ENCODE measurements at regions not wholly inside any gene's neighbourhood (a gene's known extent, or its start where the extent isn't known, plus 50 kb on each side); places are given as distances from the start of the nearest gene placed in this dataset.
"Not testable (repeated sequence)": the region's sequence is repeated elsewhere in the genome, so short reads cannot be mapped to it uniquely, and the experiment has no call there.

DNA sequence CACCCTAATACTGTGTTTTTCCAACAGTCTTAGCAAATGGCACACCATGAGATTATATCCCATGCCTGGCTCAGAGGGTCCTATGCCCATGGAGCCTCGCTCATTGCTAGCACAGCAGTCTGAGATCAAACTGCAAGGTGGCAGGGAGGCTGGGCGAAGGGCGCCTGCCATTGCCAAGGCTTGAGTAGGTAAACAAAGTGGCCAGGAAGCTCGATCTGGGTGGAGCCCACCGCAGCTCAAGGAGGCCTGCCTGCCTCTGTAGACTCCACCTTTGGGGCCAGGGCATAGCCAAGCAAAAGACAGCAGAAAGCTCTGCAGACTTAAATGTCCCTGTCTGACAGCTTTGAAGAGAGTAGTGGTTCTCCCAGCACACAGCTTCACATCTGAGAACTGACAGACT is 188.2 kb upstream of the ADGRL3 start:
- H3K36me3 ChIP-seq (ENCODE audit: control insufficient read depth, insufficient read depth, low read length); H3K27me3 ChIP-seq (ENCODE audit: control insufficient read depth, insufficient read depth, low read length); H3K9me3 ChIP-seq (ENCODE audit: control insufficient read depth, insufficient read depth, low read length); DNase-seq (ENCODE audit: low read depth, low spot score); H3K27ac ChIP-seq (ENCODE audit: low read length); H3K4me1 ChIP-seq (ENCODE audit: control insufficient read depth, insufficient read depth, low read length); H3K4me3 ChIP-seq (ENCODE audit: low read length): not testable (repeated sequence)
- no CpG with 5 or more reads among the region's 5 CpGs for WGBS (ENCODE audit: insufficient coverage, insufficient read length)

DNA sequence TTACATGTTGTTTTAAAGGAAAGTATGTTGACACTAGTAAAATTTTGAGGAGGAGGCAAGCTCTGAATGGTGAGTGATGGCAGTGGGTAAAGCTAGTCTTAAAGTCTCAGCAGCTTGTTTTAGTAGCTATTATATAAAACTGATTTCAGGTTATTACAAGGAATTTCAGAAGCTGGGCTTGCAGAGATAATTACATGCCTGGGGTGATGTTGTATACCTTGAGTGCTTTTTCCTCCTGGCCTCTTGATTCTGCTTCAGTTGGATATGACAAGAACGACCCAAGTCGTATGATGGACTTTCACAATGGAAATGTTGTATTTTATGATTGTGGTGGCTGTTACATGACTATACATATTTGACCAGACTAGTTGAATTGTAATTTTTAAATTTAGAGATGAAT is 175.5 kb upstream of the ADGRL3 start:
- H3K36me3 ChIP-seq (ENCODE audit: control insufficient read depth, insufficient read depth, low read length) = no peaks in the 10 kb centered on the region
- H3K27me3 ChIP-seq (ENCODE audit: control insufficient read depth, insufficient read depth, low read length) = no peaks in the 10 kb centered on the region
- no peak for DNase-seq (ENCODE audit: low read depth, low spot score)
- no peaks in the 10 kb centered on the region for H3K4me1 ChIP-seq (ENCODE audit: control insufficient read depth, insufficient read depth, low read length)
- H3K9me3 ChIP-seq (ENCODE audit: control insufficient read depth, insufficient read depth, low read length) = no peaks in the 10 kb centered on the region
- H3K27ac ChIP-seq (ENCODE audit: low read length) = no peak overlapping the region
- H3K4me3 ChIP-seq (ENCODE audit: low read length) = no peak overlapping the region
- no CpG with 5 or more reads among the region's 2 CpGs for WGBS (ENCODE audit: insufficient coverage, insufficient read length)

DNA sequence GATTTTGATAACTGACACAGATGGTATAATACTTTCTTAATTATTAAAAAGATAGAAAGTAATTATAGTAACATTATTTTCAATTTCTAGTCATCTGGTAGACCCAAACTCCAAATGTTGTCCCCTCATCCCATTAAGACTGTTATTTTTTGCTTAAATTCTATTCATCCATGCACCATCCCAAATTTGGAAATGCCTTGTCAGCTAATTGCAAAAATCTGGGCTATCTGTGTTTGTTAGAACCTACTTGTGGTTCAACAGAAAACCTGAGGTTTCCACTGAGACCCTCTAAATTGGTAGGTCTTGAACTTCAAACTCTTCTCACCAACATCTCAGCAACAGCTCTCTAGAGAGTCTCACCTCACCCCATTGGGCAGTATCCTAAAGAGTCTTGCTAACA is 172.2 kb upstream of the ADGRL3 start:
- Histone ChIP-seq H3K4me3 (ENCODE audit: low read length) (no peak overlapping the region), H3K36me3 (ENCODE audit: control insufficient read depth, insufficient read depth, low read length) (no peaks in the 10 kb centered on the region), H3K27ac (ENCODE audit: low read length) (no peak overlapping the region), H3K27me3 (ENCODE audit: control insufficient read depth, insufficient read depth, low read length) (no peaks in the 10 kb centered on the region), H3K9me3 (ENCODE audit: control insufficient read depth, insufficient read depth, low read length) (no peaks in the 10 kb centered on the region), H3K4me1 (ENCODE audit: control insufficient read depth, insufficient read depth, low read length) (no peaks in the 10 kb centered on the region)
- no peak for DNase-seq (ENCODE audit: low read depth, low spot score)

DNA sequence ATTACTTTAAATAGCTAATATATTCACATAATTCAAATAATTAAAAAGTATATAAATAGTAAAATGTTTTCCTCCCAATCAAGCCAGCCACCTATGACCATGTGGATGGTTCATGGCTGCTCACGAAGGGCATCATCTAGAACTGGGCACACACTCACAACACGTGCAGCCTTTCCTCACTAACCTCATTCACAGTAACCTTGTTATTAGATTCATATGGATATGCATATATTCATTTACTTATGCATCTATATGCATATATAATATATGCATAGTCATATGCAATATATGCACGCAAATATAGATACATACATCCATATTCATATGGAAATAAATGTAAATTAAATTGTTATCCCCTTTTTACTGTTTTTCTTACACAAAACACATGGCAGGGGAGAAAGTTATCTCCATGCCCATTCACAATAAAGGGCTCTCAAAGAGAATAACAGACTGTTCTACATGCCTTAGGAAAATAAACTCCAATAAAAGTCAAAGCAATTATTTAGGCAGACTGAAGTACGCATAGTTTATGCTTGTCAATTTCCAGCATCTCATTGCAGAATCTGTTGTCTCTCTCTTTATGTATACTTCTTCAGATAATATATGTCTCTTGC is 163.9 kb upstream of the ADGRL3 start:
- DNase-seq (ENCODE audit: low read depth, low spot score) = no peak
- no peaks in the 10 kb centered on the region for H3K4me1 ChIP-seq (ENCODE audit: control insufficient read depth, insufficient read depth, low read length)
- no peak overlapping the region for H3K4me3 ChIP-seq (ENCODE audit: low read length)
- no CpG with 5 or more reads among the region's 4 CpGs for WGBS (ENCODE audit: insufficient coverage, insufficient read length)
- H3K27me3 ChIP-seq (ENCODE audit: control insufficient read depth, insufficient read depth, low read length) = no peaks in the 10 kb centered on the region
- H3K27ac ChIP-seq (ENCODE audit: low read length) = no peak overlapping the region
- no peaks in the 10 kb centered on the region for H3K36me3 ChIP-seq (ENCODE audit: control insufficient read depth, insufficient read depth, low read length)
- H3K9me3 ChIP-seq (ENCODE audit: control insufficient read depth, insufficient read depth, low read length) = no peaks in the 10 kb centered on the region

DNA sequence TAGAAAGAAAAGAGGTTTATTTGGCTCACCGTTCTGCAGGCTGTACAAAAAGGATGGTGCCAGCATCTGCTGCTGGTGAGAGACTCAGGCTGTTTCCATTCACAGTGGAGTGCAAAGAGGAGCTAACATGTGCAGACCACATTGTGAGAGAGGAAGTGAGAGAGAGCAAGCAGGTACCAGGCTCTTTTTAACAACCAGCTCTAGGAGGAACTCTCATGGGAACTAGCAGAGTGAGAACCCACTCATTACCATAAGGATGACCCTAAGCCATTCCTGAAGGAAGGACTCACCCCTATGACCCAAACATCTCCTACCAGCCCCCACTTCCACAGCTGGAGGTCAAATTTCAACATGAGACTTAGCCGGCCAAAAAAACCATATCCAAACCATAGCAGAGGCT is 158.6 kb upstream of the ADGRL3 start:
- Histone ChIP-seq H3K4me3 (ENCODE audit: low read length) (no peak overlapping the region), H3K4me1 (ENCODE audit: control insufficient read depth, insufficient read depth, low read length) (no peaks in the 10 kb centered on the region), H3K27ac (ENCODE audit: low read length) (no peak overlapping the region), H3K9me3 (ENCODE audit: control insufficient read depth, insufficient read depth, low read length) (no peaks in the 10 kb centered on the region), H3K27me3 (ENCODE audit: control insufficient read depth, insufficient read depth, low read length) (no peaks in the 10 kb centered on the region), H3K36me3 (ENCODE audit: control insufficient read depth, insufficient read depth, low read length) (no peaks in the 10 kb centered on the region)
- no peak for DNase-seq (ENCODE audit: low read depth, low spot score)
- no CpG with 5 or more reads among the region's 2 CpGs for WGBS (ENCODE audit: insufficient coverage, insufficient read length)

DNA sequence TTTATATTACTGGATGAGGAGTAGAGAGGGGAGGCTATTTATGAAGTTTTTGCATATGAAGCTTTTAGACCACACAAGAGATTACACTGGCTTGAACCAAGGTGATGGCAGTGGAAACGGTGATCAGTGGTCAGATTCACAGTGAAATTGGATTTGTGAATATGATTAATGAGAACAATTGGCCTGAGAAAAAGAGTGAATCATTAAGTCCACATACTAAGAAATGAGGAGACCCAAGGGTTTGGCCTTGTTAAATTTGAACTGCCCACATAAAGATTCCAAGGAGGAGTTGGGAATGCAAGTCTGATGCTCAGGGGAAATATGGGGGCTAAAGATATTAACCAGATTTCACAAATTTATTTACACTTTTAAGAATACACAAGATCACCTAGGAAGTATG is 155.3 kb upstream of the ADGRL3 start:
- Histone ChIP-seq H3K36me3 (ENCODE audit: control insufficient read depth, insufficient read depth, low read length) (no peaks in the 10 kb centered on the region), H3K27ac (ENCODE audit: low read length) (no peak overlapping the region)
- no CpG with 5 or more reads among the region's 1 CpG for whole genome bisulfite sequencing (ENCODE audit: insufficient coverage, insufficient read length)

DNA sequence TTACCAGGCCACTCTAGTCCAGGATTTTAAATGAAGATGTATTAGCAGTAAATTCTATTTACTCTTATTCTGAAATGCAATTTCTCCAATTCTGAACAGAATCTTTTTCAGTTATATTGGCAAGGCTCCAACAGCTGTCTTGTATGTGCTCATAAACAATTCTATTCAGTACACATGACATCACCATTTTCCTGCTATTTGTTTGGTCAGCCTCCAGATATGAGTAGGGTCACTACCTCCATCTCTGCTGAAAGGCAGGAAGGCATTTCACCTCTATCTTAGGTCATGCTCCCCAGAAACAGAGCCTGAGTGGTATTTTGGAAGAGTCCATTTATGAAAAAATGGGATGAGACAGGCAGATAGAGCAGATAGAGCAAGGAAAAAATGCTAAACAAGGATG is 151.1 kb upstream of the ADGRL3 start:
- no peaks in the 10 kb centered on the region for H3K36me3 ChIP-seq (ENCODE audit: control insufficient read depth, insufficient read depth, low read length)
- DNase-seq (ENCODE audit: low read depth, low spot score) = no peak
- H3K9me3 ChIP-seq (ENCODE audit: control insufficient read depth, insufficient read depth, low read length) = no peaks in the 10 kb centered on the region
- H3K27me3 ChIP-seq (ENCODE audit: control insufficient read depth, insufficient read depth, low read length) = no peaks in the 10 kb centered on the region
- no peaks in the 10 kb centered on the region for H3K4me1 ChIP-seq (ENCODE audit: control insufficient read depth, insufficient read depth, low read length)
- H3K27ac ChIP-seq (ENCODE audit: low read length) = no peak overlapping the region
- no peak overlapping the region for H3K4me3 ChIP-seq (ENCODE audit: low read length)

More for the DNA sequence above, 155.3 kb upstream of the ADGRL3 start:
- Histone ChIP-seq H3K4me3 (ENCODE audit: low read length) (no peak overlapping the region), H3K9me3 (ENCODE audit: control insufficient read depth, insufficient read depth, low read length) (no peaks in the 10 kb centered on the region), H3K27me3 (ENCODE audit: control insufficient read depth, insufficient read depth, low read length) (no peaks in the 10 kb centered on the region), H3K4me1 (ENCODE audit: control insufficient read depth, insufficient read depth, low read length) (no peaks in the 10 kb centered on the region)
- DNase-seq (ENCODE audit: low read depth, low spot score) = no peak

DNA sequence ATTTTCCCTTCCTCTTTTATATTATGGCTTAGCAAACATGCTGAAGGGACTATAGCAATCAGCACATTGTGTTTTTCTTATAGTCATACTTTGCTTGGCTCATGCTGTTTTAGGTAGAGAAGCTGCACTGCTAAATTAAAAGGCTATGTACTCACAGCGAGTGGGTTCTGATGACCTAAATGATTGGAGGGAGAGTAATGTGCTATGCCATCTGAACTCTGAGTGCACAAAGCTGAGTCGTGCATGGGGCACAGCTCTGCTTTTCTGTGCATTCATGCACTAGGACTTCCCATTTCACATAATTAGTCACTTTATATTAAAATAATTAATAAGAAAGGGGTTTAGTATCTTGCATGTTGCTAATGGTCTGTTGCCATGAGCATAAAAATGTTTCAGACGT is 132.7 kb upstream of the ADGRL3 start:
- H3K36me3 ChIP-seq (ENCODE audit: control insufficient read depth, insufficient read depth, low read length) = no peaks in the 10 kb centered on the region
- H3K27ac ChIP-seq (ENCODE audit: low read length) = no peak overlapping the region
- DNase-seq (ENCODE audit: low read depth, low spot score) = no peak
- no peaks in the 10 kb centered on the region for H3K4me1 ChIP-seq (ENCODE audit: control insufficient read depth, insufficient read depth, low read length)
- no peaks in the 10 kb centered on the region for H3K9me3 ChIP-seq (ENCODE audit: control insufficient read depth, insufficient read depth, low read length)
- H3K27me3 ChIP-seq (ENCODE audit: control insufficient read depth, insufficient read depth, low read length) = no peaks in the 10 kb centered on the region
- H3K4me3 ChIP-seq (ENCODE audit: low read length) = no peak overlapping the region
- WGBS (ENCODE audit: insufficient coverage, insufficient read length) = no CpG with 5 or more reads among the region's 3 CpGs

DNA sequence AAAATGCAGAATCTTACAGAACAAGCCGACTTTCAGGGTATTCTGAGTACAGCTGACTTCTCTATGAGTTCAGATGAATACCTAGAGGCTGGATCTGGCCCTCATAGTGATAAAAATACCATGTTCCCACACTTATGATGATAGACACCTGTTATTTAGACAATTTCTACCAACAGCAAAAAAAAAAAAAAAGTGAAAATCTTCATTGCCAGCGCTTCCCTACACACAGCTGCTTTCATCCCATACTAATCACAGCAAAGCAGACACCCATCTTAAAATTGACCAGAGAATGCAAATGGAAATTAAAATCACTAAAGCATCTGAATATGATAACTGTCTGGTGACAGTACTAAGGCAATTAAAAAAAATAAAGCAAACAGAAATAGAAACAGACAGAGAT is 132.1 kb upstream of the ADGRL3 start:
- WGBS (ENCODE audit: insufficient coverage, insufficient read length) = no CpG with 5 or more reads among the region's 2 CpGs
- H3K4me3 ChIP-seq (ENCODE audit: low read length) = no peak overlapping the region
- H3K27ac ChIP-seq (ENCODE audit: low read length) = no peak overlapping the region
- no peaks in the 10 kb centered on the region for H3K9me3 ChIP-seq (ENCODE audit: control insufficient read depth, insufficient read depth, low read length)
- H3K36me3 ChIP-seq (ENCODE audit: control insufficient read depth, insufficient read depth, low read length) = no peaks in the 10 kb centered on the region
- DNase-seq (ENCODE audit: low read depth, low spot score) = no peak
- H3K4me1 ChIP-seq (ENCODE audit: control insufficient read depth, insufficient read depth, low read length) = no peaks in the 10 kb centered on the region
- no peaks in the 10 kb centered on the region for H3K27me3 ChIP-seq (ENCODE audit: control insufficient read depth, insufficient read depth, low read length)

DNA sequence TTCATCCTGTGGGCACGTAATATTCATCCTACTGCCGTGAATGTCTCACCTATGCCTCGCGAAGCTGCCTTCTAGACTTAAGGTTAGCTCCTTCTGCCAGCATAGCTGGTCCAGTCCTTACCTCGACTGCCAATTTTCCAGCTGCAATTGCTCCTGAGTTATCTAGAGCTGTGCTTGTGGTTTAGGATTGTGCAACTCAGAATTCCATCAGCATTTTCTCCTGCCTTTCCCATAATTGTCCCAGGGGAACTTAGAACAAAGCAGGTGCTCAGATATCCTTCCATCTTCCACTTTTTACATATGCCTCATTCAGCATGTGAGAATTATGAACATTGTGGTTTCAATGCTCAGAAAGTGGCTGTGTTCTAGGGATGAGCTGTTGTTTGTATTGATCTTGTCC is 131.4 kb upstream of the ADGRL3 start:
- no CpG with 5 or more reads among the region's 5 CpGs for WGBS (ENCODE audit: insufficient coverage, insufficient read length)
- no peaks in the 10 kb centered on the region for H3K4me1 ChIP-seq (ENCODE audit: control insufficient read depth, insufficient read depth, low read length)
- DNase-seq (ENCODE audit: low read depth, low spot score) = no peak

DNA sequence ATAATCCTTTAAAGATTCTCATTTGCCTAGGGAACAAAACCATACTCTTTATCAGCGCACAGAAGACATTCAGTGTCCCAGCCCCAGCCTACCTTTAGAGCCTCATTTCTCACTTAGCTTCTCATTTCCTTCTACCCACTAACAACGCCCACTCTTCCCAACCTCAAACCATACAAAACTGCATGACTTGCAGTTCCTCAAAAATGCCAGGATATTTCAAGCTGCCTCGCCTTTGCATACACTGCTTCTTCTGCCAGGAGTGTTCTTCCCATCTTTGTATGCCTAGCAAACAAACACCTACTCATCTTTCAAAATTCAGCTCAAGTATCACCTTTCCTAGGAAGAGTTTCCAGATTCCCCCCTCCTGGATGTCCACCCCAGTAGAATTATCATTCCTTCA is 129.9 kb upstream of the ADGRL3 start:
- H3K4me1 ChIP-seq (ENCODE audit: control insufficient read depth, insufficient read depth, low read length) = no peaks in the 10 kb centered on the region
- no peaks in the 10 kb centered on the region for H3K9me3 ChIP-seq (ENCODE audit: control insufficient read depth, insufficient read depth, low read length)
- no peaks in the 10 kb centered on the region for H3K27me3 ChIP-seq (ENCODE audit: control insufficient read depth, insufficient read depth, low read length)
- 100% methylated on average over 1 of the region's 3 CpGs for WGBS (ENCODE audit: insufficient coverage, insufficient read length)
- H3K27ac ChIP-seq (ENCODE audit: low read length) = no peak overlapping the region
- no peaks in the 10 kb centered on the region for H3K36me3 ChIP-seq (ENCODE audit: control insufficient read depth, insufficient read depth, low read length)
- H3K4me3 ChIP-seq (ENCODE audit: low read length) = no peak overlapping the region
- no peak for DNase-seq (ENCODE audit: low read depth, low spot score)

More for the DNA sequence above, 131.4 kb upstream of the ADGRL3 start:
- no peak overlapping the region for H3K4me3 ChIP-seq (ENCODE audit: low read length)
- H3K36me3 ChIP-seq (ENCODE audit: control insufficient read depth, insufficient read depth, low read length) = no peaks in the 10 kb centered on the region
- no peaks in the 10 kb centered on the region for H3K9me3 ChIP-seq (ENCODE audit: control insufficient read depth, insufficient read depth, low read length)
- no peaks in the 10 kb centered on the region for H3K27me3 ChIP-seq (ENCODE audit: control insufficient read depth, insufficient read depth, low read length)
- no peak overlapping the region for H3K27ac ChIP-seq (ENCODE audit: low read length)

Measured in iPS DF 6.9 (cell line).